Fibroblast of lung (primary cell): ENCODE measurements at regions not wholly inside any gene's neighbourhood (a gene's known extent, or its start where the extent isn't known, plus 50 kb on each side); places are given as distances from the start of the nearest gene placed in this dataset.

Experiments
- DNase-seq, 2 donors: peaks; one replicate each; pipeline versions ENCODE4 v3.0.0 to v3.0.0-alpha.2; 2010; ENCODE audit warnings: low read depth in 2 of 2
- H2AFZ ChIP-seq: 2 replicates; pipeline ENCODE4 v1.5.1; 2012; ENCODE audit warnings: low read length, control low read depth, inconsistent platforms
- H3K27ac ChIP-seq: 2 replicates; pipeline ENCODE4 v1.5.1; 2011; ENCODE audit warnings: low read length, control low read depth; ENCODE audit not compliant: insufficient read depth
- H3K27me3 ChIP-seq: 2 replicates; pipeline ENCODE4 v1.5.1; 2011; ENCODE audit warnings: mild to moderate bottlenecking, low read length; ENCODE audit not compliant: control insufficient read depth, insufficient read depth
- H3K36me3 ChIP-seq: 2 replicates; pipeline ENCODE4 v1.5.1; 2011; ENCODE audit warnings: low read length; ENCODE audit not compliant: control insufficient read depth, insufficient read depth
- H3K4me1 ChIP-seq: 2 replicates; pipeline ENCODE4 v1.5.1; 2011; ENCODE audit warnings: low read length; ENCODE audit not compliant: control insufficient read depth, insufficient read depth; ENCODE audit errors: extremely low read depth
- H3K4me2 ChIP-seq: 2 replicates; pipeline ENCODE4 v1.5.1; 2011; ENCODE audit warnings: low read length, control low read depth; ENCODE audit not compliant: insufficient read depth; ENCODE audit errors: extremely low read depth
- H3K4me3 ChIP-seq, 4 experiments: fragments of 200-600 bp in 1 of 4; sonication (generic) in 1 of 4; replicated peaks in 1 of 4; 2 replicates each; pipeline ENCODE4 v1.5.1; 2011 to 2016; ENCODE audit warnings: low read length in 4 of 4, low read depth in 3 of 4, mild to moderate bottlenecking in 3 of 4, control low read depth in 2 of 4, inconsistent platforms in 1 of 4, mixed read lengths in 1 of 4; ENCODE audit not compliant: insufficient read depth in 1 of 4; ENCODE audit errors: control extremely low read depth in 1 of 4
- H3K79me2 ChIP-seq: 2 replicates; pipeline ENCODE4 v1.5.1; 2012; ENCODE audit warnings: mild to moderate bottlenecking, low read length, inconsistent platforms; ENCODE audit not compliant: control insufficient read depth, insufficient read depth
- H3K9ac ChIP-seq: 2 replicates; pipeline ENCODE4 v1.5.1; 2011; ENCODE audit warnings: mild to moderate bottlenecking, low read length, control low read depth; ENCODE audit not compliant: insufficient read depth
- H3K9me3 ChIP-seq: 2 replicates; pipeline ENCODE4 v1.5.1; 2012; ENCODE audit warnings: low read depth, low read length; ENCODE audit not compliant: control insufficient read depth, insufficient read depth
- H4K20me1 ChIP-seq: 2 replicates; pipeline ENCODE4 v1.5.1; 2011; ENCODE audit warnings: low read length; ENCODE audit not compliant: control insufficient read depth, insufficient read depth; ENCODE audit errors: extremely low read depth
- EZH2 ChIP-seq: IDR thresholded peaks from 2 replicates; pipeline ENCODE4 v1.5.1; 2012; ENCODE audit warnings: low read length, control low read depth, mild to moderate bottlenecking; ENCODE audit errors: missing control alignments
- TF ChIP-seq, protein P1 (sequence below), 2 donors: IDR thresholded peaks in 1 of 2; conservative IDR thresholded peaks in 1 of 2; 1 replicate in 1 of 2; 2 replicates in 1 of 2; pipeline ENCODE4 v1.5.1; 2011 to 2012; ENCODE audit warnings: low read length in 2 of 2, control low read depth in 1 of 2, inconsistent platforms in 1 of 2, low read depth in 1 of 2, mild to moderate bottlenecking in 1 of 2

GRCh38 chr14:47785058-47785457, 109.7 kb upstream of the MDGA2 start:
- no peaks in the 10 kb centered on the region for H3K4me1 ChIP-seq
- H3K27ac ChIP-seq, result no peak overlapping the region
- no peak overlapping the region for H3K4me3 ChIP-seq
- H3K9ac ChIP-seq, result no peak overlapping the region
- no peak overlapping the region for H3K4me2 ChIP-seq
- H4K20me1 ChIP-seq, result no peaks in the 10 kb centered on the region
- TF ChIP-seq, protein P1, sequence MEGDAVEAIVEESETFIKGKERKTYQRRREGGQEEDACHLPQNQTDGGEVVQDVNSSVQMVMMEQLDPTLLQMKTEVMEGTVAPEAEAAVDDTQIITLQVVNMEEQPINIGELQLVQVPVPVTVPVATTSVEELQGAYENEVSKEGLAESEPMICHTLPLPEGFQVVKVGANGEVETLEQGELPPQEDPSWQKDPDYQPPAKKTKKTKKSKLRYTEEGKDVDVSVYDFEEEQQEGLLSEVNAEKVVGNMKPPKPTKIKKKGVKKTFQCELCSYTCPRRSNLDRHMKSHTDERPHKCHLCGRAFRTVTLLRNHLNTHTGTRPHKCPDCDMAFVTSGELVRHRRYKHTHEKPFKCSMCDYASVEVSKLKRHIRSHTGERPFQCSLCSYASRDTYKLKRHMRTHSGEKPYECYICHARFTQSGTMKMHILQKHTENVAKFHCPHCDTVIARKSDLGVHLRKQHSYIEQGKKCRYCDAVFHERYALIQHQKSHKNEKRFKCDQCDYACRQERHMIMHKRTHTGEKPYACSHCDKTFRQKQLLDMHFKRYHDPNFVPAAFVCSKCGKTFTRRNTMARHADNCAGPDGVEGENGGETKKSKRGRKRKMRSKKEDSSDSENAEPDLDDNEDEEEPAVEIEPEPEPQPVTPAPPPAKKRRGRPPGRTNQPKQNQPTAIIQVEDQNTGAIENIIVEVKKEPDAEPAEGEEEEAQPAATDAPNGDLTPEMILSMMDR (conservative IDR thresholded peaks at IDR 0.05 in 1 of 2, IDR thresholded peaks at IDR 0.05 in 1 of 2; ENCODE audit: low read depth in 1 of 2, low read length in 2 of 2), result no peak
- no peak for TF ChIP-seq EZH2
- DNase-seq, result no peak
- H3K36me3 ChIP-seq, result no peaks in the 10 kb centered on the region
- H3K9me3 ChIP-seq, result no peaks in the 10 kb centered on the region
- no peak overlapping the region for H2AFZ ChIP-seq
- H3K79me2 ChIP-seq, result no peaks in the 10 kb centered on the region
- no peaks in the 10 kb centered on the region for H3K27me3 ChIP-seq

- no peak overlapping the region for H3K4me3 ChIP-seq
- H3K36me3 ChIP-seq, result no peaks in the 10 kb centered on the region
- no peak overlapping the region for H3K4me2 ChIP-seq
- H3K4me1 ChIP-seq, result no peaks in the 10 kb centered on the region
- H3K27ac ChIP-seq, result no peak overlapping the region
- TF ChIP-seq EZH2, result no peak
- TF ChIP-seq, protein P1 (conservative IDR thresholded peaks at IDR 0.05 in 1 of 2, IDR thresholded peaks at IDR 0.05 in 1 of 2; ENCODE audit: low read depth in 1 of 2, low read length in 2 of 2), result no peak
- H3K27me3 ChIP-seq, result no peaks in the 10 kb centered on the region
- no peak overlapping the region for H2AFZ ChIP-seq
- no peak overlapping the region for H3K9ac ChIP-seq
- no peaks in the 10 kb centered on the region for H4K20me1 ChIP-seq
- no peaks in the 10 kb centered on the region for H3K9me3 ChIP-seq
- DNase-seq, result no peak
- no peaks in the 10 kb centered on the region for H3K79me2 ChIP-seq
Measured at GRCh38 chr14:47778631-47779030, 103.2 kb upstream of the MDGA2 start.

GRCh38 chr14:47772652-47773051, 97.2 kb upstream of the MDGA2 start:
- Histone ChIP-seq H3K27me3 (no peaks in the 10 kb centered on the region), H3K4me2 (no peak overlapping the region), H4K20me1 (no peaks in the 10 kb centered on the region), H3K9ac (no peak overlapping the region), H2AFZ (no peak overlapping the region), H3K4me3 (no peak overlapping the region), H3K4me1 (no peaks in the 10 kb centered on the region), H3K9me3 (no peaks in the 10 kb centered on the region), H3K36me3 (no peaks in the 10 kb centered on the region), H3K79me2 (no peaks in the 10 kb centered on the region), H3K27ac (no peak overlapping the region)
- DNase-seq, result no peak
- TF ChIP-seq, protein P1 (conservative IDR thresholded peaks at IDR 0.05 in 1 of 2, IDR thresholded peaks at IDR 0.05 in 1 of 2; ENCODE audit: low read depth in 1 of 2, low read length in 2 of 2), result no peak
- no peak for TF ChIP-seq EZH2
